GM19467 (cell line): ENCODE measurements at regions not wholly inside any gene's neighbourhood (a gene's known extent, or its start where the extent isn't known, plus 50 kb on each side); places are given as distances from the start of the nearest gene placed in this dataset.
"Not testable (repeated sequence)": the region's sequence is repeated elsewhere in the genome, so short reads cannot be mapped to it uniquely, and the experiment has no call there.

ENCODE experiments used
- ATAC-seq: cut with Tn5 transposase; IDR thresholded peaks from one replicate; pipeline ENCODE4 v1.9.1; 2021; ENCODE audit warnings: mild to moderate bottlenecking, moderate library complexity; ENCODE audit not compliant: unreplicated experiment

- no peak for ATAC-seq
Measured at GRCh38 chr6:103001724-103002123, 1608.2 kb downstream of the GRIK2 start.

- ATAC-seq, result no peak
Measured at GRCh38 chr6:103000688-103001087, 1607.2 kb downstream of the GRIK2 start.

- no peak for ATAC-seq
Measured at GRCh38 chr6:102995491-102995890, 1602.0 kb downstream of the GRIK2 start.

GRCh38 chr6:102994866-102995265, 1601.4 kb downstream of the GRIK2 start:
- ATAC-seq, result no peak

- ATAC-seq, result no peak
Measured at GRCh38 chr6:102986086-102986485, 1592.6 kb downstream of the GRIK2 start.

GRCh38 chr6:102984357-102984756, 1590.8 kb downstream of the GRIK2 start:
- no peak for ATAC-seq

GRCh38 chr6:102981490-102982015, 1588.0 kb downstream of the GRIK2 start:
- no peak for ATAC-seq

- no peak for ATAC-seq
Measured at GRCh38 chr6:102980951-102981350, 1587.4 kb downstream of the GRIK2 start.

- ATAC-seq, result no peak
Measured at GRCh38 chr6:102961902-102962301, 1568.4 kb downstream of the GRIK2 start.

- no peak for ATAC-seq
Measured at GRCh38 chr6:102950967-102951366, 1557.5 kb downstream of the GRIK2 start.

- no peak for ATAC-seq
Measured at GRCh38 chr6:102944475-102944874, 1551.0 kb downstream of the GRIK2 start.

GRCh38 chr6:102942206-102942605, 1548.7 kb downstream of the GRIK2 start:
- ATAC-seq, result no peak

GRCh38 chr6:102936959-102937358, 1543.5 kb downstream of the GRIK2 start:
- no peak for ATAC-seq

- no peak for ATAC-seq
Measured at GRCh38 chr6:102928109-102928508, 1534.6 kb downstream of the GRIK2 start.

- no peak for ATAC-seq
Measured at GRCh38 chr6:102918161-102918560, 1524.7 kb downstream of the GRIK2 start.

- ATAC-seq, result no peak
Measured at GRCh38 chr6:102911571-102911970, 1518.1 kb downstream of the GRIK2 start.

GRCh38 chr6:102910701-102911139, 1517.2 kb downstream of the GRIK2 start:
- not testable (repeated sequence) for ATAC-seq

- ATAC-seq, result no peak
Measured at GRCh38 chr6:102907181-102907580, 1513.7 kb downstream of the GRIK2 start.

- no peak for ATAC-seq
Measured at GRCh38 chr6:102902471-102902870, 1509.0 kb downstream of the GRIK2 start.

- ATAC-seq, result no peak
Measured at GRCh38 chr6:102895683-102896082, 1502.2 kb downstream of the GRIK2 start.

- ATAC-seq, result no peak
Measured at GRCh38 chr6:102885165-102885564, 1491.7 kb downstream of the GRIK2 start.

GRCh38 chr6:102853249-102853955, 1459.9 kb downstream of the GRIK2 start:
- no peak for ATAC-seq

GRCh38 chr6:102848796-102849195, 1455.3 kb downstream of the GRIK2 start:
- ATAC-seq, result no peak
